K562 (cell line): ENCODE measurements at regions not wholly inside any gene's neighbourhood (a gene's known extent, or its start where the extent isn't known, plus 50 kb on each side); places are given as distances from the start of the nearest gene placed in this dataset.

Source experiments
- ATAC-seq: fragments of 200-7000 bp; cut with Tn5 transposase; 3 replicates; pipeline ENCODE4 v1.9.1; 2020; ENCODE audit warnings: moderate library complexity
- BruUV-seq: library from RNA; stranded (reverse); fragments of 400-500 nt; replicated peaks from 2 replicates; lab custom pipeline; 2021; lab: Mats Ljungman, UMichigan
- CTCF ChIA-PET: fragments of 300-600 bp; formaldehyde crosslinking; extraction: SDS; loops from one replicate; lab custom pipeline; 2021; ENCODE audit warnings: low intra/inter-chr PET ratio; lab: Yijun Ruan, JAX
- POLR2A ChIA-PET: fragments of 300-600, 350-650 bp; sonication (Branson Sonifier 250); formaldehyde crosslinking; extraction: SDS; loops from one replicate; lab custom pipeline; 2021; ENCODE audit warnings: antibody characterized with exemption, inconsistent platforms; lab: Yijun Ruan, JAX
- DNase-seq, 4 experiments: peaks; one replicate each; pipeline versions ENCODE4 v3.0.0 to v3.0.0-alpha.2; 2011 to 2018; ENCODE audit warnings: low spot score in 3 of 4, mixed read lengths in 3 of 4; ENCODE audit errors: extremely low read depth in 1 of 4
- FAIRE-seq: peaks from 2 replicates; lab custom pipeline; 2011; peaks lifted over from hg19 to GRCh38; lab: Jason Lieb, UNC
- H2AFZ ChIP-seq: 2 replicates; pipeline ENCODE4 v1.6.0; 2011; ENCODE audit warnings: low read depth, low read length, control low read depth, inconsistent platforms
- H3K27ac ChIP-seq: fragments of 200-600 bp; 3 replicates; pipeline ENCODE4 v1.8.0; 2011; ENCODE audit warnings: low read depth, mild to moderate bottlenecking, control low read depth, inconsistent platforms, low read length, moderate library complexity, mixed read lengths; ENCODE audit errors: extremely low read depth
- H3K27me3 ChIP-seq, 2 experiments: fragments of 300-600 bp in 1 of 2; 2 replicates in 1 of 2; 3 replicates in 1 of 2; pipeline versions ENCODE4 v1.6.0 to v1.8.0; 2011; ENCODE audit warnings: inconsistent platforms in 2 of 2, low read length in 2 of 2, mild to moderate bottlenecking in 1 of 2, mixed read lengths in 1 of 2, moderate library complexity in 1 of 2; ENCODE audit not compliant: control insufficient read depth in 2 of 2, insufficient read depth in 2 of 2
- H3K36me3 ChIP-seq: fragments of 300-600 bp; 3 replicates; pipeline ENCODE4 v1.8.0; 2011; ENCODE audit warnings: mild to moderate bottlenecking, low read length, inconsistent platforms; ENCODE audit not compliant: control insufficient read depth, insufficient read depth
- H3K4me1 ChIP-seq, 2 experiments: fragments of 200-600 bp in 1 of 2; replicated peaks in 1 of 2; 2 replicates in 1 of 2; 3 replicates in 1 of 2; pipeline versions ENCODE4 v1.5.1 to v1.8.0; 2011; ENCODE audit warnings: inconsistent platforms in 2 of 2, low read length in 2 of 2, mild to moderate bottlenecking in 1 of 2, mixed read lengths in 1 of 2, moderate library complexity in 1 of 2; ENCODE audit not compliant: control insufficient read depth in 2 of 2, insufficient read depth in 2 of 2
- H3K4me2 ChIP-seq: 2 replicates; pipeline ENCODE4 v1.6.1; 2011; ENCODE audit warnings: low read length, control low read depth, inconsistent platforms, mixed read lengths; ENCODE audit not compliant: insufficient read depth
- H3K4me3 ChIP-seq: fragments of 200-600 bp; sonication (generic), shearing (Covaris generic); 2 replicates; pipeline ENCODE4 v1.5.1; 2016; ENCODE audit warnings: control low read depth, inconsistent platforms
- H3K79me2 ChIP-seq: fragments of 200-600 bp; 3 replicates; pipeline ENCODE4 v1.8.0; 2011; ENCODE audit warnings: low read length, inconsistent platforms; ENCODE audit not compliant: control insufficient read depth, insufficient read depth
- H3K9ac ChIP-seq, 2 experiments: 2 replicates each; pipeline versions ENCODE4 v1.6.0 to v1.6.1; 2011; ENCODE audit warnings: low read depth in 2 of 2, low read length in 2 of 2, control low read depth in 1 of 2, inconsistent platforms in 1 of 2, mild to moderate bottlenecking in 1 of 2, mixed read lengths in 1 of 2; ENCODE audit not compliant: insufficient read depth in 1 of 2
- H3K9me1 ChIP-seq: one replicate; pipeline ENCODE4 v1.6.0; 2011; ENCODE audit warnings: inconsistent platforms, mild to moderate bottlenecking, low read length, moderate library complexity; ENCODE audit not compliant: control insufficient read depth, insufficient read depth
- H3K9me3 ChIP-seq: replicated peaks from 2 replicates; pipeline ENCODE4 v1.5.1; 2011; ENCODE audit warnings: low read depth, low read length, inconsistent platforms; ENCODE audit not compliant: control insufficient read depth, insufficient read depth
- H4K20me1 ChIP-seq: replicated peaks from 2 replicates; pipeline ENCODE4 v1.6.1; 2011; ENCODE audit warnings: low read length, inconsistent platforms, mixed read lengths; ENCODE audit not compliant: control insufficient read depth, insufficient read depth
- ARID1B ChIP-seq: fragments of 450-650 bp; IDR thresholded peaks from 2 replicates; pipeline ENCODE4 v1.6.1; 2016; ENCODE audit warnings: antibody characterized with exemption, mild to moderate bottlenecking, inconsistent platforms
- ATF3 ChIP-seq, 2 experiments: fragments of 450-650 bp in 1 of 2; sonication (generic) in 1 of 2; formaldehyde crosslinking in 1 of 2; IDR thresholded peaks in 1 of 2; conservative IDR thresholded peaks in 1 of 2; 2 replicates each; pipeline versions ENCODE4 v1.6.1 to v1.8.1; 2016 to 2023; ENCODE audit warnings: mild to moderate bottlenecking in 2 of 2, moderate library complexity in 2 of 2, inconsistent platforms in 1 of 2, missing genetic modification reagents in 1 of 2
- BHLHE40 ChIP-seq: IDR thresholded peaks from 2 replicates; pipeline ENCODE4 v1.6.1; 2011; ENCODE audit warnings: low read length, improper control_type of control experiment
- DNMT1 ChIP-seq: fragments of 450-650 bp; IDR thresholded peaks from 2 replicates; pipeline ENCODE4 v1.6.1; 2016; ENCODE audit warnings: antibody characterized with exemption, mild to moderate bottlenecking
- ETV1 ChIP-seq: fragments of 450-650 bp; conservative IDR thresholded peaks from 2 replicates; pipeline ENCODE4 v1.6.1; 2016; ENCODE audit warnings: missing genetic modification characterization, control low read depth, low read depth, missing compliant biosample characterization
- MTF1 ChIP-seq: fragments of 250-450 bp; sonication (Bioruptor Pico); IDR thresholded peaks from 2 replicates; pipeline ENCODE4 v1.9.0; 2021; ENCODE audit warnings: moderate library complexity, mild to moderate bottlenecking, inconsistent platforms, borderline replicate concordance
- NFYB ChIP-seq: IDR thresholded peaks from 2 replicates; pipeline ENCODE4 v1.6.1; 2011; ENCODE audit warnings: mild to moderate bottlenecking, moderate library complexity; ENCODE audit not compliant: insufficient read length; ENCODE audit errors: extremely low read depth
- SAFB ChIP-seq: fragments of 200-400 bp; formaldehyde crosslinking; IDR thresholded peaks from 2 replicates; pipeline ENCODE4 v1.6.1; 2017; ENCODE audit warnings: low read depth, low read length, borderline replicate concordance
- SMAD4 ChIP-seq: fragments of 250-450 bp; sonication (Bioruptor Pico); conservative IDR thresholded peaks from 2 replicates; pipeline ENCODE4 v1.8.0; 2021; ENCODE audit warnings: inconsistent platforms, mild to moderate bottlenecking, moderate library complexity
- TAL1 ChIP-seq: fragments of 450-650 bp; IDR thresholded peaks from 2 replicates; pipeline ENCODE4 v1.6.1; 2016; ENCODE audit warnings: mild to moderate bottlenecking
- TEAD2 ChIP-seq: fragments of 450-650 bp; IDR thresholded peaks from 2 replicates; pipeline ENCODE4 v1.6.1; 2016; ENCODE audit warnings: missing genetic modification characterization, control low read depth, missing compliant biosample characterization
- ZC3H8 ChIP-seq: fragments of 450-650 bp; IDR thresholded peaks from 2 replicates; pipeline ENCODE4 v1.6.1; 2017
- ZNF212 ChIP-seq: fragments of 450-650 bp; formaldehyde crosslinking; IDR thresholded peaks from 2 replicates; pipeline ENCODE4 v1.4.0; 2020; ENCODE audit warnings: mild to moderate bottlenecking
- ZNF347 ChIP-seq: fragments of 450-650 bp; formaldehyde crosslinking; IDR thresholded peaks from 2 replicates; pipeline ENCODE4 v1.4.0; 2020; ENCODE audit warnings: low read depth, mild to moderate bottlenecking, moderate library complexity
- ZNF354B ChIP-seq: fragments of 250-450 bp; sonication (Bioruptor Pico); IDR thresholded peaks from 2 replicates; pipeline ENCODE4 v1.4.0; 2020
- ZNF561 ChIP-seq: fragments of 450-650 bp; formaldehyde crosslinking; conservative IDR thresholded peaks from 2 replicates; pipeline ENCODE4 v1.4.0; 2020; ENCODE audit warnings: mild to moderate bottlenecking, moderate library complexity
- ZNF644 ChIP-seq: fragments of 200-800 bp; sonication (Bioruptor generic); IDR thresholded peaks from 2 replicates; pipeline ENCODE4 v1.6.1; 2016; ENCODE audit warnings: low read depth, missing genetic modification characterization, missing compliant biosample characterization
- ZNF668 ChIP-seq: fragments of 250-450 bp; sonication (Bioruptor Pico); IDR thresholded peaks from 2 replicates; pipeline ENCODE4 v1.8.0; 2022; ENCODE audit warnings: mild to moderate bottlenecking, inconsistent platforms
- WGBS: fragments of 100-300 bp; shearing (Covaris generic); methylation state at CpG from one replicate; pipeline ENCODE4 v1.1.6; 2016; ENCODE audit warnings: low coverage, mixed read lengths; ENCODE audit not compliant: insufficient coverage; ENCODE audit errors: missing lambda C conversion rate; 5-methylcytosine and 5-hydroxymethylcytosine counted together
- in situ Hi-C: fragments of 300-500 bp; cut with MboI; formaldehyde crosslinking; loops from 4 replicates; pipeline ENCODE4 v1.15.0; 2018; ENCODE audit warnings: inconsistent platforms, mixed read lengths
- intact Hi-C: fragments of 100-400 bp; cut with micrococcal nuclease; formaldehyde crosslinking; loops from 2 replicates; pipeline ENCODE4 v1.14.2; 2022
- TF ChIP-seq, protein P1 (sequence below): fragments of 250-450 bp; sonication (Bioruptor Pico); IDR thresholded peaks from 2 replicates; pipeline ENCODE4 v1.8.0; 2021; ENCODE audit warnings: mild to moderate bottlenecking, moderate library complexity

DNA sequence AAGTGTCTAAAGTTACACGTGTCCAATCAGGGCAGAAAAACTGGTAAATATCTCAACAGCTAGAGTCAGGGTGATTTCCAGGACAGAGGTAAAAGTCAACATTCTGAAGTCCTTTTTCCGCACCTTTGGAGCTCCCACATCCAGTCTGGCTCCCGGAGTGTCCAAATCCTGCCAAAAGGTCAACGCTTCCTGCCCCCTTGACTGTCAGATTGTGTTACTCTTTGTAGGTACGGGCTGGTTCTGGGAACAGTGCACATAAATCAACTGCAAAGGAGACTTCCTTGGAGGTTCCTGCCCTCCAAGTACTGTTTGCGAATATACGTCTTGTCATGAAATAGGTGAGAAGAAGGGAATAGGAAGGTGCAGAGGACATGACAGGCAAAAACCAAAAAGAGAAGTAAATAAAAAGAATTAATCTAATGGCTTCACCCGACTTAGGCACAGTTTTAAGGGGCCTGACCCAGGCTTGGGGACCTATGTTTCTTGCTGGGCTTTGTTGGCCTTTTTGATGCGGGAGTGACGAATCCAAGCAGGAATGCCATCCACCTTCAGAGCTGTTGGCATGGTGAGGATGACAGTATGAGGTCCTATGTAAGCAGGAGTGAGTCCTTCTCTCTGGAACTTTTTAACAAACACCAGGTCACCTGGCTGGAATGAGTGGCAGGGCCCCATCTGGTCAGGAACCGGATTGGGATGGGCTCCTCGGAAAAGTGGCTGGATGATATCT lies 155.4 kb downstream of the TRIM27 start:
- no peak for ATAC-seq
- H3K27me3 ChIP-seq, result no peaks in the 10 kb centered on the region
- no peaks in the 10 kb centered on the region for H3K9me1 ChIP-seq
- TF ChIP-seq, protein P1, sequence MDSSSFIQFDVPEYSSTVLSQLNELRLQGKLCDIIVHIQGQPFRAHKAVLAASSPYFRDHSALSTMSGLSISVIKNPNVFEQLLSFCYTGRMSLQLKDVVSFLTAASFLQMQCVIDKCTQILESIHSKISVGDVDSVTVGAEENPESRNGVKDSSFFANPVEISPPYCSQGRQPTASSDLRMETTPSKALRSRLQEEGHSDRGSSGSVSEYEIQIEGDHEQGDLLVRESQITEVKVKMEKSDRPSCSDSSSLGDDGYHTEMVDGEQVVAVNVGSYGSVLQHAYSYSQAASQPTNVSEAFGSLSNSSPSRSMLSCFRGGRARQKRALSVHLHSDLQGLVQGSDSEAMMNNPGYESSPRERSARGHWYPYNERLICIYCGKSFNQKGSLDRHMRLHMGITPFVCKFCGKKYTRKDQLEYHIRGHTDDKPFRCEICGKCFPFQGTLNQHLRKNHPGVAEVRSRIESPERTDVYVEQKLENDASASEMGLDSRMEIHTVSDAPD (CRISPR knock-in tag), result no peak
- no peak for TF ChIP-seq SAFB
- no peak for TF ChIP-seq TEAD2 (tag)
- TF ChIP-seq DNMT1, result no peak
- TF ChIP-seq ZNF644, result no peak
- TF ChIP-seq ZNF212 (CRISPR knock-in tag), result no peak
- TF ChIP-seq SMAD4, result no peak
- no peak for TF ChIP-seq ETV1 (tag)
- TF ChIP-seq TAL1, result no peak
- TF ChIP-seq ATF3 (IDR thresholded peaks at IDR 0.05), result no peak
- no peak for TF ChIP-seq ATF3 (CRISPR knock-in tag; conservative IDR thresholded peaks at IDR 0.05)
- TF ChIP-seq ZNF347 (CRISPR knock-in tag), result no peak
- no peak for TF ChIP-seq ARID1B
- TF ChIP-seq ZNF354B (CRISPR knock-in tag), result no peak
- no peak for TF ChIP-seq NFYB
- no peak for TF ChIP-seq ZNF668 (CRISPR knock-in tag)
- TF ChIP-seq BHLHE40, result no peak
- no peak for TF ChIP-seq ZNF561 (CRISPR knock-in tag)
- TF ChIP-seq MTF1 (CRISPR knock-in tag), result no peak
- no peak for TF ChIP-seq ZC3H8

More for the DNA sequence above, 155.4 kb downstream of the TRIM27 start:
- H3K4me2 ChIP-seq, result no peak overlapping the region
- CTCF ChIA-PET, result interaction anchor here (0.9 kb wide), 1 partner anchor 70 kb away, joined by 3 read pairs; no protein-coding TSS in a partner anchor
- no peak for DNase-seq
- H3K9me3 ChIP-seq, result no peaks in the 10 kb centered on the region
- no peaks in the 10 kb centered on the region for H3K79me2 ChIP-seq
- no peak overlapping the region for H3K27ac ChIP-seq
- H3K36me3 ChIP-seq, result no peaks in the 10 kb centered on the region
- POLR2A ChIA-PET, result interaction anchor here (0.6 to 3.2 kb wide), 2 partner anchors 10 to 26 kb away, joined by 3 to 33 read pairs; no protein-coding TSS in a partner anchor
- no peaks in the 10 kb centered on the region for H4K20me1 ChIP-seq
- H2AFZ ChIP-seq, result peak overlapping the region; percentile 10; the same call in 1 of the 2 replicates
- in situ Hi-C loops, result no loop called here
- intact Hi-C loops, result no loop called here
- H3K4me1 ChIP-seq, result peaks cover 23 to 35% of the 10 kb centered on the region in 2 experiments; a peak in 4 of 5 replicates
- FAIRE-seq, result no peak
- no peak overlapping the region; a peak in 1 of 4 replicates for H3K9ac ChIP-seq
- no peak overlapping the region for H3K4me3 ChIP-seq
- BruUV-seq, result no TSS peak
- WGBS, result 65% methylated on average over 12 of the region's 12 CpGs
